ENCODE measurements at regions not wholly inside any gene's neighbourhood (a gene's known extent, or its start where the extent isn't known, plus 50 kb on each side); places are given as distances from the start of the nearest gene placed in this dataset.

GRCh38 chr3:190178779-190179178 is 58.1 kb upstream of the P3H2 start:
- intact Hi-C loops (cut with micrococcal nuclease) (no loop called here), in situ Hi-C loops (cut with MboI) (no loop called here)
- ATAC-seq (no peak), FAIRE-seq (no peak), DNase-seq (ENCODE audit: extremely low read depth in 1 of 4, low spot score in 3 of 4) (no peak)
- Histone ChIP-seq H3K9me3 (replicated peaks; ENCODE audit: control insufficient read depth, insufficient read depth, low read depth, low read length) (no peaks in the 10 kb centered on the region), H3K4me3 (no peak overlapping the region), H3K79me2 (ENCODE audit: control insufficient read depth, insufficient read depth, low read length) (no peaks in the 10 kb centered on the region), H3K27me3 (ENCODE audit: control insufficient read depth in 2 of 2, insufficient read depth in 2 of 2, low read length in 2 of 2) (no peaks in the 10 kb centered on the region), H3K4me2 (ENCODE audit: insufficient read depth, low read length) (no peak overlapping the region), H3K9me1 (ENCODE audit: control insufficient read depth, insufficient read depth, low read length) (no peaks in the 10 kb centered on the region), H2AFZ (ENCODE audit: low read depth, low read length) (no peak overlapping the region), H3K4me1 (replicated peaks in 1 of 2; ENCODE audit: control insufficient read depth in 2 of 2, insufficient read depth in 2 of 2, low read length in 2 of 2) (no peaks in the 10 kb centered on the region; a peak in 1 of 5 replicates), H3K9ac (ENCODE audit: insufficient read depth in 1 of 2, low read depth in 2 of 2, low read length in 2 of 2) (no peak overlapping the region), H4K20me1 (replicated peaks; ENCODE audit: control insufficient read depth, insufficient read depth, low read length) (no peaks in the 10 kb centered on the region), H3K36me3 (ENCODE audit: control insufficient read depth, insufficient read depth, low read length) (no peaks in the 10 kb centered on the region), H3K27ac (ENCODE audit: extremely low read depth, low read depth, low read length) (no peak overlapping the region)
- CTCF ChIA-PET (ENCODE audit: low intra/inter-chr PET ratio), result no interaction called here
- no peak for TF ChIP-seq DPF2 (IDR thresholded peaks at IDR 0.05)
- TF ChIP-seq ZNF143 (CRISPR knock-in tag; IDR thresholded peaks at IDR 0.05), result no peak
- TF ChIP-seq ZNF444 (CRISPR knock-in tag; IDR thresholded peaks at IDR 0.05), result no peak
- no peak for TF ChIP-seq NONO (IDR thresholded peaks at IDR 0.05; ENCODE audit: low read depth in 2 of 2, low read length in 1 of 2)
- no peak for TF ChIP-seq ZC3H8 (IDR thresholded peaks at IDR 0.05)
- TF ChIP-seq SMAD3 (CRISPR knock-in tag; conservative IDR thresholded peaks at IDR 0.05), result no peak
- no peak for TF ChIP-seq ZNF165 (CRISPR knock-in tag; IDR thresholded peaks at IDR 0.05; ENCODE audit: borderline replicate concordance)
- TF ChIP-seq BCL6 (CRISPR knock-in tag; IDR thresholded peaks at IDR 0.05), result no peak
- peak; percentile 27; the same call in 1 of the 2 replicates for TF ChIP-seq CBFA2T3 (IDR thresholded peaks at IDR 0.05)
- no peak for TF ChIP-seq CEBPZ (IDR thresholded peaks at IDR 0.05; ENCODE audit: borderline replicate concordance, low read depth, low read length)
- TF ChIP-seq SAFB (IDR thresholded peaks at IDR 0.05; ENCODE audit: borderline replicate concordance, low read depth, low read length), result no peak
- no peak for TF ChIP-seq DEAF1 (CRISPR knock-in tag; IDR thresholded peaks at IDR 0.05)
- TF ChIP-seq PCBP1 (IDR thresholded peaks at IDR 0.05; ENCODE audit: low read depth, low read length, poor library complexity, severe bottlenecking), result no peak
- TF ChIP-seq CBFA2T2 (conservative IDR thresholded peaks at IDR 0.05), result peak; percentile 11; the same call in 1 of the 2 replicates
- TF ChIP-seq ZNF311 (CRISPR knock-in tag; IDR thresholded peaks at IDR 0.05), result no peak
- TF ChIP-seq STAT6 (CRISPR knock-in tag; IDR thresholded peaks at IDR 0.05), result no peak
- no peak for TF ChIP-seq STAG1 (CRISPR knock-in tag; IDR thresholded peaks at IDR 0.05; ENCODE audit: borderline replicate concordance)
- 0% methylated on average over 2 of the region's 2 CpGs for WGBS (ENCODE audit: insufficient coverage, low coverage, missing lambda C conversion rate)
- POLR2A ChIA-PET, result no interaction called here
- BruUV-seq (replicated peaks), result no TSS peak

Data from K562 (cell line).